CD14-positive monocyte (primary cell): ENCODE measurements at regions not wholly inside any gene's neighbourhood (a gene's known extent, or its start where the extent isn't known, plus 50 kb on each side); places are given as distances from the start of the nearest gene placed in this dataset.
"Not testable (repeated sequence)": the region's sequence is repeated elsewhere in the genome, so short reads cannot be mapped to it uniquely, and the experiment has no call there.

ENCODE experiments used
- DNase-seq, 3 donors: peaks; one replicate each; pipeline ENCODE4 v3.0.0-alpha.2; 2011 to 2022
- H2AFZ ChIP-seq: 2 replicates; pipeline ENCODE4 v1.6.0; 2012; ENCODE audit warnings: mild to moderate bottlenecking, low read depth, low read length, inconsistent platforms; ENCODE audit not compliant: insufficient read depth, poor library complexity, severe bottlenecking
- H3K27ac ChIP-seq, 2 donors: 1 replicate in 1 of 2; 2 replicates in 1 of 2; pipeline ENCODE4 v1.5.1; 2012 to 2013; ENCODE audit warnings: low read length in 2 of 2, control low read depth in 1 of 2, inconsistent platforms in 1 of 2, low read depth in 1 of 2, mild to moderate bottlenecking in 1 of 2
- H3K27me3 ChIP-seq, 2 donors: one replicate each; pipeline versions ENCODE4 v1.6.0 to v1.6.1; 2011 to 2013; ENCODE audit warnings: low read length in 2 of 2; ENCODE audit not compliant: control insufficient read depth in 2 of 2, insufficient read depth in 2 of 2
- H3K36me3 ChIP-seq, 2 donors: replicated peaks in 1 of 2; 1 replicate in 1 of 2; 2 replicates in 1 of 2; pipeline versions ENCODE4 v1.5.1 to v1.6.1; 2012 to 2013; ENCODE audit warnings: low read length in 2 of 2, control low read depth in 1 of 2, inconsistent platforms in 1 of 2, mild to moderate bottlenecking in 1 of 2; ENCODE audit not compliant: insufficient read depth in 2 of 2, control insufficient read depth in 1 of 2
- H3K4me1 ChIP-seq, 2 donors: 1 replicate in 1 of 2; 2 replicates in 1 of 2; pipeline versions ENCODE4 v1.5.1 to v1.6.1; 2012 to 2013; ENCODE audit warnings: low read length in 2 of 2, control low read depth in 1 of 2, inconsistent platforms in 1 of 2, mild to moderate bottlenecking in 1 of 2, moderate library complexity in 1 of 2; ENCODE audit not compliant: insufficient read depth in 2 of 2, control insufficient read depth in 1 of 2
- H3K4me2 ChIP-seq: replicated peaks from 2 replicates; pipeline ENCODE3; 2012; ENCODE audit warnings: low read length, moderate library complexity, mild to moderate bottlenecking; ENCODE audit not compliant: poor library complexity, severe bottlenecking; ENCODE audit errors: extremely low read depth
- H3K4me3 ChIP-seq, 3 experiments: fragments of 200-600 bp in 1 of 3; sonication (generic) in 1 of 3; replicated peaks in 1 of 3; 1 replicate in 2 of 3; 2 replicates in 1 of 3; pipeline ENCODE4 v1.5.1; 2011 to 2013; ENCODE audit warnings: low read length in 3 of 3, mild to moderate bottlenecking in 3 of 3, control low read depth in 2 of 3, low read depth in 2 of 3, inconsistent platforms in 1 of 3, moderate library complexity in 1 of 3
- H3K79me2 ChIP-seq: 2 replicates; pipeline ENCODE4 v1.6.0; 2012; ENCODE audit warnings: mild to moderate bottlenecking, control low read depth, inconsistent platforms, low read length, moderate library complexity; ENCODE audit not compliant: insufficient read depth
- H3K9ac ChIP-seq: 2 replicates; pipeline ENCODE4 v1.6.0; 2017; ENCODE audit warnings: low read length, mild to moderate bottlenecking; ENCODE audit not compliant: insufficient read depth, poor library complexity, severe bottlenecking
- H3K9me3 ChIP-seq, 2 donors: replicated peaks in 1 of 2; 1 replicate in 1 of 2; 2 replicates in 1 of 2; pipeline versions ENCODE4 v1.5.1 to v1.6.1; 2012 to 2013; ENCODE audit warnings: low read length in 2 of 2, control low read depth in 1 of 2; ENCODE audit not compliant: control insufficient read depth in 1 of 2, insufficient read depth in 1 of 2
- H4K20me1 ChIP-seq: 2 replicates; pipeline ENCODE4 v1.6.0; 2012; ENCODE audit warnings: mild to moderate bottlenecking, low read length, control low read depth, moderate library complexity; ENCODE audit not compliant: insufficient read depth
- H3K27ac Mint-ChIP-seq, 7 donors: one replicate each; pipeline ENCODE4 v1.8.0; 2020; ENCODE audit warnings: mild to moderate bottlenecking in 7 of 7, mixed read lengths in 7 of 7, moderate library complexity in 6 of 7, inconsistent platforms in 2 of 7
- H3K27me3 Mint-ChIP-seq, 3 donors: one replicate each; pipeline ENCODE4 v1.8.0; 2021 to 2022; ENCODE audit warnings: low read depth in 3 of 3, mild to moderate bottlenecking in 3 of 3, mixed read lengths in 3 of 3, moderate library complexity in 3 of 3, inconsistent platforms in 1 of 3
- H3K36me3 Mint-ChIP-seq, 2 donors: one replicate each; pipeline ENCODE4 v1.8.0; 2020; ENCODE audit warnings: mixed read lengths in 2 of 2, inconsistent platforms in 1 of 2, mild to moderate bottlenecking in 1 of 2
- H3K4me1 Mint-ChIP-seq: one replicate; pipeline ENCODE4 v1.8.0; 2020; ENCODE audit warnings: mild to moderate bottlenecking, mixed read lengths
- H3K4me3 Mint-ChIP-seq, 2 donors: one replicate each; pipeline ENCODE4 v1.8.0; 2020; ENCODE audit warnings: mild to moderate bottlenecking in 2 of 2, mixed read lengths in 2 of 2, moderate library complexity in 1 of 2
- H3K9me3 Mint-ChIP-seq, 7 donors: one replicate each; pipeline ENCODE4 v1.8.0; 2020 to 2022; ENCODE audit warnings: mixed read lengths in 7 of 7, mild to moderate bottlenecking in 6 of 7, moderate library complexity in 6 of 7, inconsistent platforms in 2 of 7
- WGBS: methylation state at CpG from one replicate; pipeline ENCODE4 v1.1.5; 2013; ENCODE audit warnings: missing lambda C conversion rate; ENCODE audit not compliant: insufficient coverage; 5-methylcytosine and 5-hydroxymethylcytosine counted together
- intact Hi-C, 2 donors: fragments of 100-400 bp; cut with micrococcal nuclease; formaldehyde crosslinking; loops; one replicate each; pipeline versions ENCODE4 v1.15.0 to v1.15.1; 2023

GRCh38 chr17:45554479-45554878 is 64.0 kb upstream of the PLEKHM1 start:
- H3K27ac ChIP-seq, DNase-seq, H3K27me3 ChIP-seq, intact Hi-C loops, H3K36me3 ChIP-seq, H3K79me2 ChIP-seq, H3K4me2 ChIP-seq, H3K4me1 Mint-ChIP-seq, H2AFZ ChIP-seq, H3K4me1 ChIP-seq, H3K36me3 Mint-ChIP-seq, H4K20me1 ChIP-seq, H3K9me3 ChIP-seq, H3K4me3 Mint-ChIP-seq, H3K9ac ChIP-seq, H3K27me3 Mint-ChIP-seq, H3K9me3 Mint-ChIP-seq, H3K4me3 ChIP-seq, H3K27ac Mint-ChIP-seq: not testable (repeated sequence)
- WGBS = no CpG with 5 or more reads among the region's 1 CpG

DNA sequence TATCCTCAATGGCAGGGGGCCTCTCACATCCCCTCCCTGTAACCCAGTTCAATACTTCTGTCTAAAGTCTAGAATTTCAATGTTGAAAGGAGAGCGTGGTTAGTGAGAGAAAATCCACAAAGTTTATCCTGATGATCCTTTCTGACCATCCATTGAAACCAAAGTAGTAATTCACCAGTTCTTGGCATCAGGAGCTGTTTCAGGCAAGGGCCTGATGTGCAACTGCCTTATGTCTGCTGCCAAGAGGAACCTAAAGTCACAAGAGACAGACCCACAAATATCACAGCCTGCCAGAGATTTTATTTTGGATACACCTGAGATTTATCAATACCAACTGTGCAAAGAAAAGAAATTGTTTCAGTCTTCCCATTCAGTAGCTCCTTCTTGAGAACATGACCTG is 68.3 kb upstream of the PLEKHM1 start:
- H3K27ac Mint-ChIP-seq, H3K4me1 ChIP-seq, intact Hi-C loops: not testable (repeated sequence)

GRCh38 chr17:45562868-45563267 is 72.3 kb upstream of the PLEKHM1 start:
- not testable (repeated sequence) for H3K36me3 ChIP-seq, H3K9me3 Mint-ChIP-seq

More for the DNA sequence above, 68.3 kb upstream of the PLEKHM1 start:
- not testable (repeated sequence) for H3K4me1 Mint-ChIP-seq, H3K79me2 ChIP-seq, H3K9me3 ChIP-seq, H3K4me3 Mint-ChIP-seq, H3K27me3 ChIP-seq, H4K20me1 ChIP-seq, H3K27me3 Mint-ChIP-seq, H2AFZ ChIP-seq, H3K9me3 Mint-ChIP-seq, H3K27ac ChIP-seq, H3K36me3 Mint-ChIP-seq, DNase-seq, H3K9ac ChIP-seq, H3K36me3 ChIP-seq, H3K4me2 ChIP-seq, H3K4me3 ChIP-seq
- no CpG with 5 or more reads among the region's 1 CpG for WGBS

DNA sequence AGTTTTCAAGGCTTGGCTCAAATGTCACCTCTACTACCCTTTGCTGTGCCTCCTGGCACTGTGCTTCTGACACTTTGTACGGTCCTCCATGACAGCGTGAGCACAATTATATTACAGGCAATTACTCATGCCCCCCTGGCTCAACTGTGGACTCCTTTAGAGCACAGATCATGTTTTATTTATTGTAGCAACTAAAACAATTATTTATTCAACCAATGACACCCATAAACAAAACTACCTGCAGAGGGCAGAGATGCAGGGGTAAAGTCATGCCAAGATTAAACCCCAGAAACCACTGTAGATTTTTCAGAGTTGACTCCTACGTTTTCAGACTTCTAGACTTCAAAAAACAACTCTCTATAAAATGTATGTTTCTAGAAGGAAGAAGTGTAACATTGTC is 72.8 kb upstream of the PLEKHM1 start:
- H3K27me3 Mint-ChIP-seq, H3K4me2 ChIP-seq, H3K4me1 Mint-ChIP-seq, H3K4me3 ChIP-seq, H3K27ac ChIP-seq, H4K20me1 ChIP-seq, H3K27me3 ChIP-seq, intact Hi-C loops, H3K36me3 Mint-ChIP-seq, H3K9me3 ChIP-seq, DNase-seq, H3K36me3 ChIP-seq, H2AFZ ChIP-seq, H3K9ac ChIP-seq, H3K4me1 ChIP-seq, H3K9me3 Mint-ChIP-seq, H3K4me3 Mint-ChIP-seq: not testable (repeated sequence)
- whole genome bisulfite sequencing = no CpG with 5 or more reads among the region's 3 CpGs
- peaks cover 24% of the 10 kb centered on the region for H3K79me2 ChIP-seq
- H3K27ac Mint-ChIP-seq = peak overlapping the region in 1 of 7 donors; percentile 35

More at GRCh38 chr17:45562868-45563267, 72.3 kb upstream of the PLEKHM1 start:
- H3K27me3 Mint-ChIP-seq, H3K4me1 ChIP-seq, H2AFZ ChIP-seq, H3K4me2 ChIP-seq, H3K9me3 ChIP-seq, H3K36me3 Mint-ChIP-seq, H4K20me1 ChIP-seq, H3K27ac Mint-ChIP-seq, H3K4me3 Mint-ChIP-seq, H3K27ac ChIP-seq, intact Hi-C loops, H3K4me3 ChIP-seq, H3K9ac ChIP-seq, H3K4me1 Mint-ChIP-seq, DNase-seq, H3K27me3 ChIP-seq: not testable (repeated sequence)
- peaks cover 22% of the 10 kb centered on the region for H3K79me2 ChIP-seq
- WGBS = no CpG with 5 or more reads among the region's 4 CpGs
